GM19351 (cell line): ENCODE measurements at regions not wholly inside any gene's neighbourhood (a gene's known extent, or its start where the extent isn't known, plus 50 kb on each side); places are given as distances from the start of the nearest gene placed in this dataset.

Source experiments
- ATAC-seq: cut with Tn5 transposase; IDR thresholded peaks from one replicate; pipeline ENCODE4 v1.9.1; 2021; ENCODE audit warnings: mild to moderate bottlenecking, moderate library complexity; ENCODE audit not compliant: unreplicated experiment

GRCh38 chr20:12614764-12615163, 394.0 kb upstream of the SPTLC3 start:
- ATAC-seq = no peak

GRCh38 chr20:12617076-12617475, 391.7 kb upstream of the SPTLC3 start:
- no peak for ATAC-seq

GRCh38 chr20:12623870-12624269, 384.9 kb upstream of the SPTLC3 start:
- ATAC-seq = no peak

GRCh38 chr20:12627485-12627884, 381.3 kb upstream of the SPTLC3 start:
- no peak for ATAC-seq

GRCh38 chr20:12638633-12639312, 370.0 kb upstream of the SPTLC3 start:
- no peak for ATAC-seq

GRCh38 chr20:12640251-12640650, 368.5 kb upstream of the SPTLC3 start:
- ATAC-seq = no peak

GRCh38 chr20:12641619-12642018, 367.2 kb upstream of the SPTLC3 start:
- ATAC-seq = no peak

GRCh38 chr20:12644461-12644860, 364.3 kb upstream of the SPTLC3 start:
- no peak for ATAC-seq

GRCh38 chr20:12649234-12649633, 359.5 kb upstream of the SPTLC3 start:
- ATAC-seq = no peak

- ATAC-seq = no peak
Observed at GRCh38 chr20:12653642-12654041, 355.1 kb upstream of the SPTLC3 start.

GRCh38 chr20:12659942-12660341, 348.8 kb upstream of the SPTLC3 start:
- ATAC-seq = no peak

GRCh38 chr20:12660918-12661317, 347.9 kb upstream of the SPTLC3 start:
- no peak for ATAC-seq

GRCh38 chr20:12670301-12670700, 338.5 kb upstream of the SPTLC3 start:
- no peak for ATAC-seq

- no peak for ATAC-seq
Observed at GRCh38 chr20:12673352-12673751, 335.4 kb upstream of the SPTLC3 start.

GRCh38 chr20:12677925-12678324, 330.8 kb upstream of the SPTLC3 start:
- ATAC-seq = no peak

GRCh38 chr20:12679447-12679846, 329.3 kb upstream of the SPTLC3 start:
- no peak for ATAC-seq

- no peak for ATAC-seq
Observed at GRCh38 chr20:12682613-12683012, 326.2 kb upstream of the SPTLC3 start.

- no peak for ATAC-seq
Observed at GRCh38 chr20:12687476-12687875, 321.3 kb upstream of the SPTLC3 start.

GRCh38 chr20:12695937-12696336, 312.8 kb upstream of the SPTLC3 start:
- no peak for ATAC-seq

GRCh38 chr20:12698817-12699216, 310.0 kb upstream of the SPTLC3 start:
- ATAC-seq = no peak

- no peak for ATAC-seq
Observed at GRCh38 chr20:12699374-12700228, 309.2 kb upstream of the SPTLC3 start.

GRCh38 chr20:12700701-12701100, 308.1 kb upstream of the SPTLC3 start:
- no peak for ATAC-seq
